Progenitor cell of endocrine pancreas (in vitro differentiated cells): ENCODE measurements at regions not wholly inside any gene's neighbourhood (a gene's known extent, or its start where the extent isn't known, plus 50 kb on each side); places are given as distances from the start of the nearest gene placed in this dataset.

ENCODE experiments used
- DNase-seq: peaks from one replicate; pipeline ENCODE4 v3.0.0; 2021; ENCODE audit warnings: low spot score; ENCODE audit not compliant: unreplicated experiment
- H3K27ac Mint-ChIP-seq: 2 replicates; pipeline ENCODE4 v1.8.0; 2021; ENCODE audit warnings: mild to moderate bottlenecking, moderate library complexity, mixed read lengths
- H3K27me3 Mint-ChIP-seq: 2 replicates; pipeline ENCODE4 v1.8.0; 2021; ENCODE audit warnings: mixed read lengths
- H3K36me3 Mint-ChIP-seq: 2 replicates; pipeline ENCODE4 v1.8.0; 2022; ENCODE audit warnings: mixed read lengths; ENCODE audit not compliant: insufficient read depth
- H3K4me1 Mint-ChIP-seq: 2 replicates; pipeline ENCODE4 v1.8.0; 2021; ENCODE audit warnings: low read depth, mixed read lengths
- H3K4me3 Mint-ChIP-seq: 2 replicates; pipeline ENCODE4 v1.8.0; 2021; ENCODE audit warnings: low read depth, mild to moderate bottlenecking, moderate library complexity, mixed read lengths
- H3K9me3 Mint-ChIP-seq: 2 replicates; pipeline ENCODE4 v1.8.0; 2021; ENCODE audit warnings: low read depth, mixed read lengths
- TF ChIP-seq, protein P1 (sequence below): fragments of 200-600 bp; sonication (generic); IDR thresholded peaks from one replicate; pipeline ENCODE4 v1.5.0; 2021; ENCODE audit warnings: antibody characterized with exemption, mild to moderate bottlenecking; ENCODE audit not compliant: unreplicated experiment

DNA sequence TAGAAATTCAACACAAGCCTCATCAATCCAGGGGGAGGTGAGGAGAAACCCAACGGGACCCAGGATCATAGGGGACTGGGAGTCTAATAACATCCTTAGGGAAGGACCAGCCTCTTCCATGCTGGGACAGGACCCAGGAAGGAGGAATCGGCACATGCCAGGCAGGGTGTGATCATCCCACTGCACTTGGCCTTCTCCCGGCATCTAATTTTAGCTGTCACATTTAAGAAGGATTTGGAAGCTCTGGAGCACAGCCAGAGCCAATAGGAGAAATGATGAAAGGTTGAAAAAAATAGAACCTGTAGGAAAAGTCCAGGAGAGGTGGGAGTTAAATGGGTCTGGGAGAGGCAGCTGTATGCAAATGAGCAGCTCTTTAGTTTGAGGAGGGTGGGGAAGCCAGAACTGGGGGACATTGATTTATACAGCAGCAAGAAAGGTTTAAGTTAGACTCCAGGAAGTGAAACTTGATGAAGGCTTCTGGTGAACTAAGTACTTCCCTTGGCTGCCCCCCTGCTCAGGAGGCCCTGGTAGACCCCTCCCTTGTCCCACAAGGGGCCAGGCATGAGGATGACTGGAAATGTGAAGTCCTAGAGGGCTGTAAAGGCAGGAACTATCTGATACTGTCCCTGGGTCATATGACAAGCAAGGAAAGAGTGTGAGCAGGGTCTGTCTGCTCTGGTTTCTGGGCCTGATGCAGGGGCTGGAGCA lies 260.3 kb downstream of the LRFN2 start:
- Mint-ChIP-seq H3K9me3 (no peaks in the 10 kb centered on the region), H3K27ac (no peak overlapping the region), H3K4me3 (no peak overlapping the region), H3K4me1 (no peaks in the 10 kb centered on the region), H3K36me3 (no peaks in the 10 kb centered on the region), H3K27me3 (peaks cover 68% of the 10 kb centered on the region)
- TF ChIP-seq, protein P1, sequence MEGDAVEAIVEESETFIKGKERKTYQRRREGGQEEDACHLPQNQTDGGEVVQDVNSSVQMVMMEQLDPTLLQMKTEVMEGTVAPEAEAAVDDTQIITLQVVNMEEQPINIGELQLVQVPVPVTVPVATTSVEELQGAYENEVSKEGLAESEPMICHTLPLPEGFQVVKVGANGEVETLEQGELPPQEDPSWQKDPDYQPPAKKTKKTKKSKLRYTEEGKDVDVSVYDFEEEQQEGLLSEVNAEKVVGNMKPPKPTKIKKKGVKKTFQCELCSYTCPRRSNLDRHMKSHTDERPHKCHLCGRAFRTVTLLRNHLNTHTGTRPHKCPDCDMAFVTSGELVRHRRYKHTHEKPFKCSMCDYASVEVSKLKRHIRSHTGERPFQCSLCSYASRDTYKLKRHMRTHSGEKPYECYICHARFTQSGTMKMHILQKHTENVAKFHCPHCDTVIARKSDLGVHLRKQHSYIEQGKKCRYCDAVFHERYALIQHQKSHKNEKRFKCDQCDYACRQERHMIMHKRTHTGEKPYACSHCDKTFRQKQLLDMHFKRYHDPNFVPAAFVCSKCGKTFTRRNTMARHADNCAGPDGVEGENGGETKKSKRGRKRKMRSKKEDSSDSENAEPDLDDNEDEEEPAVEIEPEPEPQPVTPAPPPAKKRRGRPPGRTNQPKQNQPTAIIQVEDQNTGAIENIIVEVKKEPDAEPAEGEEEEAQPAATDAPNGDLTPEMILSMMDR, result no peak
- no peak for DNase-seq

DNA sequence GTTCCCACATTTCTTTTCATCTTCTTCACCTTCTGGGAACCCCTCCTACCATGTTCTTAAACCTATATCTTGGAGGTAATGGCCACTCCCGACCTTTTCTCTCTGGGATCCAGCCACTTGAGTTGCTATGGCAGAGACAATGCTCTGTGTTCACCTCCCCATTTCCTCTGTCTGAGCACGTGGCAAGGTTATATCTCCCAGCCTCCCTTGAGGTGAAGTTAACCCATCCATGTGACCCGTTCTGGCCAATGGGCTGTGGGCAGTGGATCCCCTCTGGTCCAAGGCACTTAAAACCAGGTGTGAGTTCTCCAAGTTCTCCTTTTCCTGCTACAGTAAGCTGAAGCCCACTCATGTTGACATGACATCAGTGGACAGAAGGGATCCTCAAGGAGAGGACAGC lies 261.4 kb downstream of the LRFN2 start:
- no peaks in the 10 kb centered on the region for H3K9me3 Mint-ChIP-seq
- DNase-seq, result no peak
- H3K27me3 Mint-ChIP-seq, result peaks cover 70% of the 10 kb centered on the region
- no peaks in the 10 kb centered on the region for H3K36me3 Mint-ChIP-seq
- no peak overlapping the region for H3K4me3 Mint-ChIP-seq
- no peak overlapping the region for H3K27ac Mint-ChIP-seq
- TF ChIP-seq, protein P1, result no peak
- H3K4me1 Mint-ChIP-seq, result no peaks in the 10 kb centered on the region

DNA sequence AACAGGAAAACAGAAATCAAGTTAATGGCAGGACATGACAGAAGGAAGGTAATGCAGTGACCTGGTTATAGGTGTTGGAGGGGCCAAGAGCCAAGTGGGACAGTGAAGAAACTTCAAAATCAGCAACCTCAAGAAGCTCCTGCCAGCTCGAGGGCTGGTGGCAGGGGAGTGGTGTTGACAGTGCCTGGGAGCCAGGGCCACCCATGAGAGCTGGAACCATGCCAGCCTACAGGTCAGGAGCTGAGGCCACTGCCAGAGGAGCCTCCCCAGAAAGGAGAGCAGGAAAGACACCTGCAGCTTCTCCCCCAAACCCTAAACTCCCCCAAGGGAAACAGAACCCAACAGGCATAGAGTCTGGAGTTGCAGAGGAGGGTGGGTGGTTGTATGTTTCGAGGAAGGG lies 262.1 kb downstream of the LRFN2 start:
- Mint-ChIP-seq H3K4me1 (no peaks in the 10 kb centered on the region), H3K27ac (no peak overlapping the region), H3K9me3 (no peaks in the 10 kb centered on the region), H3K27me3 (peaks cover 64% of the 10 kb centered on the region), H3K36me3 (no peaks in the 10 kb centered on the region), H3K4me3 (no peak overlapping the region)
- TF ChIP-seq, protein P1, result no peak
- DNase-seq, result no peak

DNA sequence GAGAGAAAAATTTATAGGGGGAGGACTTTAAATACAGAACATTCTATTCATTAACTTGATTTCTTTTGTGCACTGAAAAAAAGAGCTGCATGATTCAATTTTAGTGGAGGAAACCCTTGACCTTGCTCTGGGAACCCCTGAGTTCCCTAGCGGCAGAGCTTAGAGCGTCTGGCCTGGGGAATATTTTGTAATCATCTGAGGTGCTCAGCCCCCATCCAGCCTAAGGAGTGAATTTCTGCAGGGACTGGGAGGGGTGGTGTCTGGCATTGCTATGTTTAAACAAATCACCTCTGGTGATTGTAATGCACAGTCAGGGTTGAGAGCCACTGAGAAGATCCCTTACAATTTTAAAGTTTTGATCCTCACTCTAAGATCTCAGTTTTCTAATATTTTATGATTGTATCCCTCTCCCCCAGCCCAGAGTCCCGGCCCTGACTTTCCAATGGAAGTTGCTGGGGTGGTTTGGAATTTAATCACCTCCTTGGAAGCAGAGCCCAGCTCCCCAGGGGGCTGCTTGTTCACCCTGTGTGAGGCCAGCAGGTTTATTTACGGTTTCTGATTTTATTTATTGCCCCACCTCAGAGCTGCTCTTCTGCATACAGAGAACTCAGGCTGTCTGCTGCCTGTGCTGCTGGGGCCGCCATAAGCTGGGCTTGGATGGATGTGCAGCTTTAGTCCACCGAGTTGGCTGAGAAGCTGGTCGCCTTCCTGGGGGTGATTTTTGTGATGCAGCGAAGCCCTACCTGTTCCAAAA lies 263.1 kb downstream of the LRFN2 start:
- Mint-ChIP-seq H3K4me3 (no peak overlapping the region), H3K9me3 (no peaks in the 10 kb centered on the region), H3K27ac (no peak overlapping the region), H3K36me3 (no peaks in the 10 kb centered on the region), H3K27me3 (peaks cover 62% of the 10 kb centered on the region), H3K4me1 (no peaks in the 10 kb centered on the region)
- no peak for DNase-seq
- TF ChIP-seq, protein P1, result no peak

DNA sequence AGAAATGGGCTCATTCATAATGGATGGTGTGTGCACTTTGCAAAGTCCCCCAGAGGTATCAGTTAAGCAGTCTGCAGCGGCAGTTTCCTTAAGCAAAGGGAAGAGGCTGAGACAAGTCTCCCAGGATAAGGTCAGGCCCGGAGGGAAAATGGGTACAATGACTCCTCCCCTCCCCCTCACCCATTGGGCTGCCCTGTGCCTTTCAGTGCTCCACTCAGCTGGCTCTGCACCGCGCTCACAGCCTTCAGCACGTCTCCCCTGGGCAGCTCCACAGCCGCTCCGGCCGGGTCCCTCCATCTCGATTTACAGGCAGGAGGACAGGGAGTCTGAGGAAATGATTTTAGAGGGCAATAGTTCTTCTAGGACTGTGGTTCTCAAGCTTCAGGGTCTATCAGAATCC lies 264.8 kb downstream of the LRFN2 start:
- Mint-ChIP-seq H3K36me3 (no peaks in the 10 kb centered on the region), H3K27ac (no peak overlapping the region), H3K4me3 (no peak overlapping the region), H3K4me1 (no peaks in the 10 kb centered on the region), H3K9me3 (no peaks in the 10 kb centered on the region), H3K27me3 (peaks cover 54% of the 10 kb centered on the region)
- TF ChIP-seq, protein P1, result no peak
- DNase-seq, result no peak
